SK-N-SH (cell line): ENCODE measurements at regions not wholly inside any gene's neighbourhood (a gene's known extent, or its start where the extent isn't known, plus 50 kb on each side); places are given as distances from the start of the nearest gene placed in this dataset.
"Not testable (repeated sequence)": the region's sequence is repeated elsewhere in the genome, so short reads cannot be mapped to it uniquely, and the experiment has no call there.

ENCODE experiments used
- CTCF ChIA-PET: fragments of 300-600, 350-600 bp; formaldehyde crosslinking; extraction: SDS; loops from one replicate; lab custom pipeline; 2021; lab: Yijun Ruan, JAX
- POLR2A ChIA-PET: fragments of 350-600 bp; sonication (Branson Sonifier 250); formaldehyde crosslinking; extraction: SDS; loops from one replicate; lab custom pipeline; 2020; ENCODE audit warnings: antibody characterized with exemption, inconsistent platforms; lab: Yijun Ruan, JAX
- DNase-seq: peaks from one replicate; pipeline ENCODE4 v3.0.0; 2012
- H2AFZ ChIP-seq: fragments of 200-600 bp; sonication (generic); 2 replicates; pipeline ENCODE4 v1.8.1; 2016; ENCODE audit warnings: antibody characterized with exemption, mild to moderate bottlenecking, low read depth
- H3F3A ChIP-seq: fragments of 200-600 bp; sonication (generic); replicated peaks from 2 replicates; pipeline ENCODE3; 2016; ENCODE audit warnings: antibody characterized with exemption, mild to moderate bottlenecking; ENCODE audit not compliant: insufficient read depth
- H3K27ac ChIP-seq, 2 experiments: fragments of 200-500 bp in 1 of 2; fragments of 200-600 bp in 1 of 2; sonication (Bioruptor generic) in 1 of 2; sonication (generic), shearing (Covaris generic) in 1 of 2; 2 replicates each; pipeline versions ENCODE4 v1.5.1 to v1.6.1; 2014 to 2016; ENCODE audit warnings: low read depth in 2 of 2, inconsistent platforms in 1 of 2, low read length in 1 of 2, mild to moderate bottlenecking in 1 of 2, mixed read lengths in 1 of 2
- H3K27me3 ChIP-seq: fragments of 200-600 bp; sonication (generic), shearing (Covaris generic); 2 replicates; pipeline ENCODE4 v1.6.1; 2016; ENCODE audit warnings: mixed run types; ENCODE audit not compliant: insufficient read depth
- H3K36me3 ChIP-seq, 2 experiments: fragments of 200-500 bp in 1 of 2; fragments of 200-600 bp in 1 of 2; sonication (Bioruptor generic) in 1 of 2; sonication (generic) in 1 of 2; replicated peaks in 1 of 2; 2 replicates each; pipeline versions ENCODE3 to v1.5.1; 2014 to 2016; ENCODE audit warnings: low read length in 1 of 2, mild to moderate bottlenecking in 1 of 2; ENCODE audit not compliant: insufficient read depth in 2 of 2, control insufficient read depth in 1 of 2
- H3K4me1 ChIP-seq, 2 experiments: fragments of 200-500 bp in 1 of 2; fragments of 200-600 bp in 1 of 2; sonication (Bioruptor generic) in 1 of 2; sonication (generic), shearing (Covaris generic) in 1 of 2; 2 replicates each; pipeline versions ENCODE4 v1.5.1 to v1.6.1; 2014 to 2016; ENCODE audit warnings: low read depth in 1 of 2, low read length in 1 of 2, mixed run types in 1 of 2; ENCODE audit not compliant: insufficient read depth in 2 of 2, control insufficient read depth in 1 of 2
- H3K4me2 ChIP-seq: fragments of 200-600 bp; sonication (generic), shearing (Covaris generic); 2 replicates; pipeline ENCODE4 v1.6.1; 2017; ENCODE audit warnings: mixed run types
- H3K4me3 ChIP-seq, 2 experiments: fragments of 200-500 bp in 1 of 2; fragments of 200-600 bp in 1 of 2; sonication (Bioruptor generic) in 1 of 2; sonication (generic), shearing (Covaris generic) in 1 of 2; 2 replicates each; pipeline versions ENCODE4 v1.5.1 to v1.8.1; 2014 to 2016; ENCODE audit warnings: low read depth in 2 of 2, inconsistent platforms in 1 of 2, low read length in 1 of 2, mild to moderate bottlenecking in 1 of 2, mixed read lengths in 1 of 2, moderate library complexity in 1 of 2
- H3K79me2 ChIP-seq: fragments of 200-600 bp; sonication (generic); 2 replicates; pipeline ENCODE4 v1.8.1; 2017; ENCODE audit warnings: mild to moderate bottlenecking; ENCODE audit not compliant: insufficient read depth
- H3K9ac ChIP-seq: fragments of 200-600 bp; sonication (generic); 2 replicates; pipeline ENCODE4 v1.6.1; 2017; ENCODE audit warnings: mixed run types
- H3K9me2 ChIP-seq: fragments of 200-600 bp; sonication (generic); 2 replicates; pipeline ENCODE4 v1.6.1; 2017; ENCODE audit warnings: mixed run types
- H3K9me3 ChIP-seq: fragments of 200-600 bp; sonication (generic); 2 replicates; pipeline ENCODE4 v1.6.1; 2017; ENCODE audit warnings: mixed run types, mild to moderate bottlenecking, moderate library complexity
- H4K20me1 ChIP-seq: fragments of 200-600 bp; sonication (generic); 2 replicates; pipeline ENCODE4 v1.6.1; 2017; ENCODE audit warnings: mild to moderate bottlenecking, mixed run types; ENCODE audit not compliant: insufficient read depth
- CHD2 ChIP-seq: fragments of 150-350 bp; IDR thresholded peaks from 2 replicates; pipeline ENCODE4 v1.6.1; 2018; ENCODE audit warnings: low read length; ENCODE audit not compliant: partially characterized antibody
- FOXJ3 ChIP-seq: sonication (generic); formaldehyde crosslinking; IDR thresholded peaks from 2 replicates; pipeline ENCODE4 v1.5.1; 2020; ENCODE audit warnings: mild to moderate bottlenecking, missing genetic modification reagents
- GATA2 ChIP-seq: sonication (generic); formaldehyde crosslinking; IDR thresholded peaks from 2 replicates; pipeline ENCODE4 v1.5.0; 2020; ENCODE audit warnings: mild to moderate bottlenecking, missing genetic modification reagents
- RAD21 ChIP-seq: IDR thresholded peaks from 2 replicates; pipeline ENCODE4 v1.6.1; 2012; ENCODE audit warnings: mild to moderate bottlenecking, low read length
- WGBS: methylation state at CpG from one replicate; pipeline ENCODE4 v1.1.6; 2017; ENCODE audit warnings: low lambda C conversion rate; 5-methylcytosine and 5-hydroxymethylcytosine counted together

GRCh38 chr5:34190466-34190865 is 147.5 kb upstream of the C1QTNF3 start:
- POLR2A ChIA-PET, H3K4me3 ChIP-seq, H3K36me3 ChIP-seq, DNase-seq, H3K9me3 ChIP-seq, H3K27me3 ChIP-seq, H2AFZ ChIP-seq, H3K9ac ChIP-seq, H3F3A ChIP-seq, CTCF ChIA-PET, H3K4me2 ChIP-seq, H3K9me2 ChIP-seq, H3K79me2 ChIP-seq, H4K20me1 ChIP-seq: not testable (repeated sequence)
- H3K4me1 ChIP-seq: peaks cover 0 to 30% of the 10 kb centered on the region in 2 experiments; a peak in 2 of 4 replicates
- WGBS: 89% methylated on average over 16 of the region's 16 CpGs
- H3K27ac ChIP-seq: peak overlapping the region in 1 of 2 experiments; percentile 26; a peak in 1 of 4 replicates

- H3K27me3 ChIP-seq, H3K4me3 ChIP-seq, DNase-seq, POLR2A ChIA-PET, H3K4me2 ChIP-seq, CTCF ChIA-PET, H4K20me1 ChIP-seq, H3K79me2 ChIP-seq, H3K9me2 ChIP-seq, H3K36me3 ChIP-seq, H3K9ac ChIP-seq, H2AFZ ChIP-seq, H3K9me3 ChIP-seq, H3F3A ChIP-seq: not testable (repeated sequence)
- peak overlapping the region in 1 of 2 experiments; percentile 81; a peak in 2 of 4 replicates for H3K27ac ChIP-seq
- peaks cover 0 to 30% of the 10 kb centered on the region in 2 experiments; a peak in 2 of 4 replicates for H3K4me1 ChIP-seq
- 89% methylated on average over 17 of the region's 17 CpGs for WGBS
Observed at GRCh38 chr5:34191279-34191744, 148.3 kb upstream of the C1QTNF3 start.

GRCh38 chr5:34192064-34192922 is 149.3 kb upstream of the C1QTNF3 start:
- H3K4me2 ChIP-seq, H4K20me1 ChIP-seq, H2AFZ ChIP-seq: not testable (repeated sequence)
- TF ChIP-seq FOXJ3 (CRISPR knock-in tag): 0 out of 2 replicates have a peak, but pooled peaks have one; percentile 70
- peak; percentile 25; the same call in 1 of the 2 replicates for TF ChIP-seq RAD21
- TF ChIP-seq GATA2: peak; percentile 80
- peak; percentile 37 for TF ChIP-seq CHD2
- TF ChIP-seq, all 33 proteins: peak for 4; not testable (repeated sequence) for 29
- H3K79me2 ChIP-seq, H3K9me2 ChIP-seq, H3K36me3 ChIP-seq, CTCF ChIA-PET, H3K9ac ChIP-seq, H3K9me3 ChIP-seq, H3K27me3 ChIP-seq, H3K4me3 ChIP-seq, H3F3A ChIP-seq: not testable (repeated sequence)
- Histone ChIP-seq H3K27ac (peak overlapping the region in 1 of 2 experiments; percentile 78; a peak in 2 of 4 replicates), H3K4me1 (peaks cover 0 to 30% of the 10 kb centered on the region in 2 experiments; a peak in 2 of 4 replicates)
- DNase-seq: peak; percentile 25
- POLR2A ChIA-PET: interaction anchor here (1.4 kb wide), 1 partner anchor 184 kb away, joined by 3 read pairs; the partner anchor contains the start of gene AMACR
- 82% methylated on average over 26 of the region's 26 CpGs for WGBS
